PC-3 (cell line): ENCODE measurements at regions not wholly inside any gene's neighbourhood (a gene's known extent, or its start where the extent isn't known, plus 50 kb on each side); places are given as distances from the start of the nearest gene placed in this dataset.

ENCODE experiments used
- EZH2 ChIP-seq: fragments of 300-600 bp; sonication (generic); IDR thresholded peaks from one replicate; pipeline ENCODE4 v1.6.1; 2017; ENCODE audit warnings: antibody characterized with exemption, mild to moderate bottlenecking, low read length; ENCODE audit not compliant: unreplicated experiment
- TF ChIP-seq, protein P1 (sequence below): fragments of 300-600 bp; sonication (generic); conservative IDR thresholded peaks from 2 replicates; pipeline ENCODE4 v1.5.1; 2017; ENCODE audit warnings: antibody characterized with exemption, low read depth, mild to moderate bottlenecking, low read length

- TF ChIP-seq, protein P1, sequence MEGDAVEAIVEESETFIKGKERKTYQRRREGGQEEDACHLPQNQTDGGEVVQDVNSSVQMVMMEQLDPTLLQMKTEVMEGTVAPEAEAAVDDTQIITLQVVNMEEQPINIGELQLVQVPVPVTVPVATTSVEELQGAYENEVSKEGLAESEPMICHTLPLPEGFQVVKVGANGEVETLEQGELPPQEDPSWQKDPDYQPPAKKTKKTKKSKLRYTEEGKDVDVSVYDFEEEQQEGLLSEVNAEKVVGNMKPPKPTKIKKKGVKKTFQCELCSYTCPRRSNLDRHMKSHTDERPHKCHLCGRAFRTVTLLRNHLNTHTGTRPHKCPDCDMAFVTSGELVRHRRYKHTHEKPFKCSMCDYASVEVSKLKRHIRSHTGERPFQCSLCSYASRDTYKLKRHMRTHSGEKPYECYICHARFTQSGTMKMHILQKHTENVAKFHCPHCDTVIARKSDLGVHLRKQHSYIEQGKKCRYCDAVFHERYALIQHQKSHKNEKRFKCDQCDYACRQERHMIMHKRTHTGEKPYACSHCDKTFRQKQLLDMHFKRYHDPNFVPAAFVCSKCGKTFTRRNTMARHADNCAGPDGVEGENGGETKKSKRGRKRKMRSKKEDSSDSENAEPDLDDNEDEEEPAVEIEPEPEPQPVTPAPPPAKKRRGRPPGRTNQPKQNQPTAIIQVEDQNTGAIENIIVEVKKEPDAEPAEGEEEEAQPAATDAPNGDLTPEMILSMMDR = no peak
- TF ChIP-seq EZH2 = no peak
These were observed 306.2 kb downstream of the PIK3R1 start for GRCh38 chr5:68521776-68522175.
